GM21737 (cell line): ENCODE measurements at regions not wholly inside any gene's neighbourhood (a gene's known extent, or its start where the extent isn't known, plus 50 kb on each side); places are given as distances from the start of the nearest gene placed in this dataset.
A peak's percentile ranks its signal among the peaks of the same experiment; 100 is the strongest.
"Not testable (repeated sequence)": the region's sequence is repeated elsewhere in the genome, so short reads cannot be mapped to it uniquely, and the experiment has no call there.

Experiments used
- ATAC-seq: cut with Tn5 transposase; IDR thresholded peaks from one replicate; pipeline ENCODE4 v1.9.1; 2021; ENCODE audit warnings: mild to moderate bottlenecking, moderate library complexity; ENCODE audit not compliant: unreplicated experiment

GRCh38 chr14:40058901-40059897, 627.0 kb upstream of the FBXO33 start:
- ATAC-seq, result no peak

- ATAC-seq, result no peak
These were observed 621.2 kb upstream of the FBXO33 start for GRCh38 chr14:40053416-40053815.

- ATAC-seq, result no peak
These were observed 596.8 kb upstream of the FBXO33 start for GRCh38 chr14:40028991-40029390.

- ATAC-seq, result no peak
These were observed 592.9 kb upstream of the FBXO33 start for GRCh38 chr14:40025101-40025500.

- no peak for ATAC-seq
These were observed 578.7 kb upstream of the FBXO33 start for GRCh38 chr14:40010961-40011360.

- ATAC-seq, result no peak
These were observed 577.5 kb upstream of the FBXO33 start for GRCh38 chr14:40009771-40010170.

GRCh38 chr14:40008345-40008744, 576.1 kb upstream of the FBXO33 start:
- ATAC-seq, result not testable (repeated sequence)

GRCh38 chr14:40004871-40005500, 572.8 kb upstream of the FBXO33 start:
- ATAC-seq, result no peak

GRCh38 chr14:40003773-40004172, 571.5 kb upstream of the FBXO33 start:
- no peak for ATAC-seq

GRCh38 chr14:39998854-39999253, 566.6 kb upstream of the FBXO33 start:
- ATAC-seq, result no peak

GRCh38 chr14:39998114-39998513, 565.9 kb upstream of the FBXO33 start:
- ATAC-seq, result no peak

- no peak for ATAC-seq
These were observed 558.8 kb upstream of the FBXO33 start for GRCh38 chr14:39991041-39991440.

GRCh38 chr14:39988939-39989338, 556.7 kb upstream of the FBXO33 start:
- no peak for ATAC-seq

GRCh38 chr14:39984323-39984722, 552.1 kb upstream of the FBXO33 start:
- no peak for ATAC-seq

- no peak for ATAC-seq
These were observed 545.0 kb upstream of the FBXO33 start for GRCh38 chr14:39977198-39977597.

GRCh38 chr14:39974036-39974435, 541.8 kb upstream of the FBXO33 start:
- peak; percentile 99 for ATAC-seq

GRCh38 chr14:39972704-39973103, 540.5 kb upstream of the FBXO33 start:
- no peak for ATAC-seq

- ATAC-seq, result no peak
These were observed 535.7 kb upstream of the FBXO33 start for GRCh38 chr14:39967885-39968284.

- no peak for ATAC-seq
These were observed 525.8 kb upstream of the FBXO33 start for GRCh38 chr14:39957987-39958386.

GRCh38 chr14:39957290-39957689, 525.1 kb upstream of the FBXO33 start:
- ATAC-seq, result no peak

- ATAC-seq, result no peak
These were observed 524.1 kb upstream of the FBXO33 start for GRCh38 chr14:39956372-39956771.

- no peak for ATAC-seq
These were observed 516.0 kb upstream of the FBXO33 start for GRCh38 chr14:39948235-39948634.
